Testis (tissue), 2 donors: ENCODE measurements at regions not wholly inside any gene's neighbourhood (a gene's known extent, or its start where the extent isn't known, plus 50 kb on each side); places are given as distances from the start of the nearest gene placed in this dataset.

Source experiments
- POLR2A ChIP-seq: fragments of 450-650 bp; IDR thresholded peaks from one replicate; pipeline ENCODE4 v1.6.1; 2017; ENCODE audit warnings: antibody characterized with exemption, mild to moderate bottlenecking, moderate library complexity
- TF ChIP-seq, protein P1 (sequence below), 3 experiments: fragments of 450-650 bp in 2 of 3; fragments of 200-600 bp in 1 of 3; sonication (generic) in 1 of 3; IDR thresholded peaks; one replicate each; pipeline ENCODE4 v1.5.1; 2016 to 2019; ENCODE audit warnings: antibody characterized with exemption in 3 of 3, mild to moderate bottlenecking in 2 of 3, moderate library complexity in 1 of 3

GRCh38 chr13:99671746-99672145 lies 170.5 kb downstream of the TM9SF2 start:
- TF ChIP-seq, protein P1, sequence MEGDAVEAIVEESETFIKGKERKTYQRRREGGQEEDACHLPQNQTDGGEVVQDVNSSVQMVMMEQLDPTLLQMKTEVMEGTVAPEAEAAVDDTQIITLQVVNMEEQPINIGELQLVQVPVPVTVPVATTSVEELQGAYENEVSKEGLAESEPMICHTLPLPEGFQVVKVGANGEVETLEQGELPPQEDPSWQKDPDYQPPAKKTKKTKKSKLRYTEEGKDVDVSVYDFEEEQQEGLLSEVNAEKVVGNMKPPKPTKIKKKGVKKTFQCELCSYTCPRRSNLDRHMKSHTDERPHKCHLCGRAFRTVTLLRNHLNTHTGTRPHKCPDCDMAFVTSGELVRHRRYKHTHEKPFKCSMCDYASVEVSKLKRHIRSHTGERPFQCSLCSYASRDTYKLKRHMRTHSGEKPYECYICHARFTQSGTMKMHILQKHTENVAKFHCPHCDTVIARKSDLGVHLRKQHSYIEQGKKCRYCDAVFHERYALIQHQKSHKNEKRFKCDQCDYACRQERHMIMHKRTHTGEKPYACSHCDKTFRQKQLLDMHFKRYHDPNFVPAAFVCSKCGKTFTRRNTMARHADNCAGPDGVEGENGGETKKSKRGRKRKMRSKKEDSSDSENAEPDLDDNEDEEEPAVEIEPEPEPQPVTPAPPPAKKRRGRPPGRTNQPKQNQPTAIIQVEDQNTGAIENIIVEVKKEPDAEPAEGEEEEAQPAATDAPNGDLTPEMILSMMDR (IDR thresholded peaks at IDR 0.05): no peak
- TF ChIP-seq POLR2A: no peak
